ENCODE measurements at regions not wholly inside any gene's neighbourhood (a gene's known extent, or its start where the extent isn't known, plus 50 kb on each side); places are given as distances from the start of the nearest gene placed in this dataset.

- no peak for TF ChIP-seq RARB (CRISPR knock-in tag; IDR thresholded peaks at IDR 0.05)
- TF ChIP-seq ZFP3 (CRISPR knock-in tag; IDR thresholded peaks at IDR 0.05) = no peak
- no peak for TF ChIP-seq POU6F1 (CRISPR knock-in tag; IDR thresholded peaks at IDR 0.05; ENCODE audit: borderline replicate concordance, low read depth)
- no peak for TF ChIP-seq TSHZ2 (CRISPR knock-in tag; IDR thresholded peaks at IDR 0.05)
- no peak for TF ChIP-seq CSDC2 (CRISPR knock-in tag; IDR thresholded peaks at IDR 0.05)
- no peak for TF ChIP-seq ZFP30 (CRISPR knock-in tag; IDR thresholded peaks at IDR 0.05)
- TF ChIP-seq BACH2 (CRISPR knock-in tag; IDR thresholded peaks at IDR 0.05; ENCODE audit: borderline replicate concordance) = no peak
- TF ChIP-seq PPARA (CRISPR knock-in tag; IDR thresholded peaks at IDR 0.05; ENCODE audit: borderline replicate concordance) = no peak
- no peak for TF ChIP-seq CREB5 (CRISPR knock-in tag; IDR thresholded peaks at IDR 0.05; ENCODE audit: low read depth)
- TF ChIP-seq, protein P1, sequence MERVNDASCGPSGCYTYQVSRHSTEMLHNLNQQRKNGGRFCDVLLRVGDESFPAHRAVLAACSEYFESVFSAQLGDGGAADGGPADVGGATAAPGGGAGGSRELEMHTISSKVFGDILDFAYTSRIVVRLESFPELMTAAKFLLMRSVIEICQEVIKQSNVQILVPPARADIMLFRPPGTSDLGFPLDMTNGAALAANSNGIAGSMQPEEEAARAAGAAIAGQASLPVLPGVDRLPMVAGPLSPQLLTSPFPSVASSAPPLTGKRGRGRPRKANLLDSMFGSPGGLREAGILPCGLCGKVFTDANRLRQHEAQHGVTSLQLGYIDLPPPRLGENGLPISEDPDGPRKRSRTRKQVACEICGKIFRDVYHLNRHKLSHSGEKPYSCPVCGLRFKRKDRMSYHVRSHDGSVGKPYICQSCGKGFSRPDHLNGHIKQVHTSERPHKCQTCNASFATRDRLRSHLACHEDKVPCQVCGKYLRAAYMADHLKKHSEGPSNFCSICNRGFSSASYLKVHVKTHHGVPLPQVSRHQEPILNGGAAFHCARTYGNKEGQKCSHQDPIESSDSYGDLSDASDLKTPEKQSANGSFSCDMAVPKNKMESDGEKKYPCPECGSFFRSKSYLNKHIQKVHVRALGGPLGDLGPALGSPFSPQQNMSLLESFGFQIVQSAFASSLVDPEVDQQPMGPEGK (CRISPR knock-in tag; IDR thresholded peaks at IDR 0.05; ENCODE audit: borderline replicate concordance) = no peak
- no peak for TF ChIP-seq ZNF70 (CRISPR knock-in tag; IDR thresholded peaks at IDR 0.05)
- TF ChIP-seq TCF4 (CRISPR knock-in tag; IDR thresholded peaks at IDR 0.05; ENCODE audit: borderline replicate concordance) = no peak
These were observed 411.3 kb downstream of the CMPK2 start for GRCh38 chr2:6454286-6454990.

Measured in SK-N-SH treated with all-trans-retinoic acid at 6 μM for 48 hours (cell line).